Keratinocyte (primary cell): ENCODE measurements at regions not wholly inside any gene's neighbourhood (a gene's known extent, or its start where the extent isn't known, plus 50 kb on each side); places are given as distances from the start of the nearest gene placed in this dataset.

Experiments
- CTCF ChIP-seq, 3 experiments: IDR thresholded peaks in 1 of 3; conservative IDR thresholded peaks in 1 of 3; optimal IDR thresholded peaks in 1 of 3; 2 replicates in 2 of 3; 3 replicates in 1 of 3; pipeline versions ENCODE3 to v1.5.1; 2011; ENCODE audit warnings: low read length in 3 of 3, mild to moderate bottlenecking in 3 of 3, moderate library complexity in 2 of 3, control low read depth in 1 of 3, inconsistent platforms in 1 of 3; ENCODE audit not compliant: insufficient read depth in 2 of 3; ENCODE audit errors: extremely low read depth in 1 of 3
- EZH2 ChIP-seq: IDR thresholded peaks from one replicate; pipeline ENCODE4 v1.6.1; 2012; ENCODE audit warnings: inconsistent platforms, mild to moderate bottlenecking, low read length, moderate library complexity

- no peak for TF ChIP-seq CTCF (optimal IDR thresholded peaks at IDR 0.05 in 1 of 3, IDR thresholded peaks at IDR 0.05 in 1 of 3, conservative IDR thresholded peaks at IDR 0.05 in 1 of 3; ENCODE audit: extremely low read depth in 1 of 3, insufficient read depth in 2 of 3, low read length in 3 of 3)
- no peak for TF ChIP-seq EZH2
Observed at GRCh38 chr1:178645808-178646200, 79.2 kb upstream of the RALGPS2 start.
